HepG2 (cell line): ENCODE measurements at regions not wholly inside any gene's neighbourhood (a gene's known extent, or its start where the extent isn't known, plus 50 kb on each side); places are given as distances from the start of the nearest gene placed in this dataset.

ENCODE experiments used
- ATAC-seq: fragments of 200-7000 bp; cut with Tn5 transposase; 3 replicates; pipeline ENCODE4 v1.9.1; 2020; ENCODE audit warnings: mild to moderate bottlenecking, moderate library complexity
- BruUV-seq: library from RNA; stranded (reverse); fragments of 400-500 nt; replicated peaks from 2 replicates; lab custom pipeline; 2021; lab: Mats Ljungman, UMichigan
- CTCF ChIA-PET: fragments of 300-600 bp; formaldehyde crosslinking; extraction: SDS; loops from one replicate; lab custom pipeline; 2021; ENCODE audit warnings: low total read pairs, inconsistent platforms, low intra/inter-chr PET ratio; lab: Yijun Ruan, JAX
- POLR2A ChIA-PET: fragments of 350-600 bp; sonication (Branson Sonifier 250); formaldehyde crosslinking; loops from one replicate; lab custom pipeline; 2020; ENCODE audit warnings: antibody characterized with exemption, inconsistent platforms; lab: Yijun Ruan, JAX
- DNase-seq: peaks from one replicate; pipeline ENCODE4 v3.0.0-alpha.2; 2015; ENCODE audit warnings: low spot score
- FAIRE-seq: peaks from 3 replicates; lab custom pipeline; 2011; peaks lifted over from hg19 to GRCh38; lab: Jason Lieb, UNC
- H2AFZ ChIP-seq: one replicate; pipeline ENCODE4 v1.6.1; 2011; ENCODE audit warnings: low read length, inconsistent platforms
- H3K27ac ChIP-seq: fragments of 300-600 bp; 3 replicates; pipeline ENCODE4 v1.8.0; 2011; ENCODE audit warnings: mixed run types, mild to moderate bottlenecking, mixed read lengths, low read length, inconsistent platforms; ENCODE audit not compliant: insufficient read depth; ENCODE audit errors: extremely low read length
- H3K27me3 ChIP-seq, 2 experiments: fragments of 200-600 bp in 1 of 2; 2 replicates in 1 of 2; 3 replicates in 1 of 2; pipeline versions ENCODE4 v1.6.0 to v1.8.0; 2011; ENCODE audit warnings: low read length in 2 of 2, mild to moderate bottlenecking in 2 of 2, moderate library complexity in 2 of 2, inconsistent platforms in 1 of 2; ENCODE audit not compliant: insufficient read depth in 2 of 2, control insufficient read depth in 1 of 2
- H3K36me3 ChIP-seq, 2 experiments: fragments of 200-600 bp in 1 of 2; replicated peaks in 1 of 2; 2 replicates in 1 of 2; 3 replicates in 1 of 2; pipeline versions ENCODE4 v1.5.1 to v1.8.0; 2011; ENCODE audit warnings: low read length in 2 of 2, inconsistent platforms in 1 of 2; ENCODE audit not compliant: insufficient read depth in 2 of 2, control insufficient read depth in 1 of 2
- H3K4me1 ChIP-seq: 2 replicates; pipeline ENCODE4 v1.5.1; 2012; ENCODE audit warnings: low read length, inconsistent platforms; ENCODE audit not compliant: insufficient read depth
- H3K4me2 ChIP-seq: 2 replicates; pipeline ENCODE4 v1.6.0; 2011; ENCODE audit warnings: low read depth, low read length, inconsistent platforms
- H3K4me3 ChIP-seq, 3 experiments: fragments of 200-600 bp in 1 of 3; sonication (generic), shearing (Covaris generic) in 1 of 3; replicated peaks in 1 of 3; 2 replicates each; pipeline ENCODE4 v1.5.1; 2011 to 2016; ENCODE audit warnings: low read length in 3 of 3, inconsistent platforms in 2 of 3, low read depth in 2 of 3, mild to moderate bottlenecking in 2 of 3, control low read depth in 1 of 3, mixed read lengths in 1 of 3; ENCODE audit not compliant: insufficient read depth in 1 of 3
- H3K79me2 ChIP-seq: one replicate; pipeline ENCODE4 v1.6.1; 2011; ENCODE audit warnings: low read length, inconsistent platforms; ENCODE audit not compliant: insufficient read depth
- H3K9ac ChIP-seq: 2 replicates; pipeline ENCODE4 v1.6.0; 2011; ENCODE audit warnings: mild to moderate bottlenecking, low read depth, low read length, inconsistent platforms; ENCODE audit not compliant: insufficient read depth
- H3K9me3 ChIP-seq: 2 replicates; pipeline ENCODE4 v1.5.1; 2012; ENCODE audit warnings: mild to moderate bottlenecking, low read length
- H4K20me1 ChIP-seq: 2 replicates; pipeline ENCODE4 v1.6.0; 2011; ENCODE audit warnings: inconsistent platforms, mild to moderate bottlenecking, low read length, moderate library complexity; ENCODE audit not compliant: insufficient read depth
- FOXA3 ChIP-seq: IDR thresholded peaks from 2 replicates; pipeline ENCODE4 v1.6.1; 2016; ENCODE audit warnings: missing genetic modification reagents, missing compliant biosample characterization
- FOXC1 ChIP-seq: sonication (generic); formaldehyde crosslinking; IDR thresholded peaks from 2 replicates; pipeline ENCODE4 v1.8.0; 2022; ENCODE audit warnings: mild to moderate bottlenecking, missing genetic modification reagents, borderline replicate concordance
- IKZF5 ChIP-seq: IDR thresholded peaks from 2 replicates; pipeline ENCODE4 v1.6.1; 2018; ENCODE audit warnings: missing genetic modification reagents, mild to moderate bottlenecking, missing compliant biosample characterization
- NCOA1 ChIP-seq: sonication (generic); formaldehyde crosslinking; IDR thresholded peaks from 2 replicates; pipeline ENCODE4 v1.9.0; 2021; ENCODE audit warnings: missing genetic modification reagents
- RFX5 ChIP-seq: IDR thresholded peaks from 2 replicates; pipeline ENCODE4 v1.6.1; 2011; ENCODE audit warnings: low read depth, low read length, improper control_type of control experiment
- ZNF275 ChIP-seq: sonication (generic); formaldehyde crosslinking; IDR thresholded peaks from 2 replicates; pipeline ENCODE4 v1.8.0; 2022; ENCODE audit warnings: missing genetic modification reagents, mild to moderate bottlenecking, inconsistent platforms, borderline replicate concordance
- ZNF746 ChIP-seq: sonication (generic); formaldehyde crosslinking; IDR thresholded peaks from 2 replicates; pipeline ENCODE4 v1.8.0; 2022; ENCODE audit warnings: mild to moderate bottlenecking, missing genetic modification reagents
- WGBS: methylation state at CpG from one replicate; pipeline ENCODE4 v1.1.6; 2017; ENCODE audit warnings: low lambda C conversion rate; 5-methylcytosine and 5-hydroxymethylcytosine counted together
- in situ Hi-C: cut with HindIII; loops from 2 replicates; pipeline ENCODE4 v1.10.0; 2017; ENCODE audit warnings: low pct_unique_long_range_greater_than_20kb; ENCODE audit not compliant: extremely low pct_ligation_motif_present
- intact Hi-C: fragments of 100-400 bp; cut with micrococcal nuclease; formaldehyde crosslinking; loops from one replicate; pipeline ENCODE4 v1.10.0; 2022; ENCODE audit not compliant: unreplicated experiment

GRCh38 chr13:80821466-80821865 lies 480.5 kb upstream of the SPRY2 start (continued):
- no peak for TF ChIP-seq FOXA3 (CRISPR knock-in tag)
- no peak for TF ChIP-seq RFX5
- no peak for TF ChIP-seq FOXC1 (CRISPR knock-in tag)
- no peak for TF ChIP-seq ZNF275

- intact Hi-C loops = no loop called here
- Histone ChIP-seq H3K9ac (no peak overlapping the region), H3K27ac (no peak overlapping the region), H3K4me2 (no peak overlapping the region), H3K4me1 (no peaks in the 10 kb centered on the region), H3K9me3 (peaks cover 45% of the 10 kb centered on the region), H3K36me3 (no peaks in the 10 kb centered on the region), H4K20me1 (no peaks in the 10 kb centered on the region), H2AFZ (no peak overlapping the region), H3K4me3 (no peak overlapping the region), H3K27me3 (no peaks in the 10 kb centered on the region), H3K79me2 (no peaks in the 10 kb centered on the region)
- FAIRE-seq (no peak), DNase-seq (no peak), ATAC-seq (no peak)
- ChIA-PET POLR2A (no interaction called here), CTCF (no interaction called here)
- in situ Hi-C loops = no loop called here
- TF ChIP-seq NCOA1 (CRISPR knock-in tag) = no peak
- no peak for TF ChIP-seq ZNF746
- no peak for TF ChIP-seq IKZF5
- BruUV-seq = no TSS peak
- WGBS = 3% methylated on average over 1 of the region's 1 CpG
Observed at GRCh38 chr13:80817979-80818378, 477.1 kb upstream of the SPRY2 start.
